HepG2 (cell line): ENCODE measurements at regions not wholly inside any gene's neighbourhood (a gene's known extent, or its start where the extent isn't known, plus 50 kb on each side); places are given as distances from the start of the nearest gene placed in this dataset.

ENCODE experiments used
- ATAC-seq: fragments of 200-7000 bp; cut with Tn5 transposase; 3 replicates; pipeline ENCODE4 v1.9.1; 2020; ENCODE audit warnings: mild to moderate bottlenecking, moderate library complexity
- BruUV-seq: library from RNA; stranded (reverse); fragments of 400-500 nt; replicated peaks from 2 replicates; lab custom pipeline; 2021; lab: Mats Ljungman, UMichigan
- CTCF ChIA-PET: fragments of 300-600 bp; formaldehyde crosslinking; extraction: SDS; loops from one replicate; lab custom pipeline; 2021; ENCODE audit warnings: low total read pairs, inconsistent platforms, low intra/inter-chr PET ratio; lab: Yijun Ruan, JAX
- POLR2A ChIA-PET: fragments of 350-600 bp; sonication (Branson Sonifier 250); formaldehyde crosslinking; loops from one replicate; lab custom pipeline; 2020; ENCODE audit warnings: antibody characterized with exemption, inconsistent platforms; lab: Yijun Ruan, JAX
- DNase-seq: peaks from one replicate; pipeline ENCODE4 v3.0.0-alpha.2; 2015; ENCODE audit warnings: low spot score
- FAIRE-seq: peaks from 3 replicates; lab custom pipeline; 2011; peaks lifted over from hg19 to GRCh38; lab: Jason Lieb, UNC
- H2AFZ ChIP-seq: one replicate; pipeline ENCODE4 v1.6.1; 2011; ENCODE audit warnings: low read length, inconsistent platforms
- H3K27ac ChIP-seq: fragments of 300-600 bp; 3 replicates; pipeline ENCODE4 v1.8.0; 2011; ENCODE audit warnings: mixed run types, mild to moderate bottlenecking, mixed read lengths, low read length, inconsistent platforms; ENCODE audit not compliant: insufficient read depth; ENCODE audit errors: extremely low read length
- H3K27me3 ChIP-seq, 2 experiments: fragments of 200-600 bp in 1 of 2; 2 replicates in 1 of 2; 3 replicates in 1 of 2; pipeline versions ENCODE4 v1.6.0 to v1.8.0; 2011; ENCODE audit warnings: low read length in 2 of 2, mild to moderate bottlenecking in 2 of 2, moderate library complexity in 2 of 2, inconsistent platforms in 1 of 2; ENCODE audit not compliant: insufficient read depth in 2 of 2, control insufficient read depth in 1 of 2
- H3K36me3 ChIP-seq, 2 experiments: fragments of 200-600 bp in 1 of 2; replicated peaks in 1 of 2; 2 replicates in 1 of 2; 3 replicates in 1 of 2; pipeline versions ENCODE4 v1.5.1 to v1.8.0; 2011; ENCODE audit warnings: low read length in 2 of 2, inconsistent platforms in 1 of 2; ENCODE audit not compliant: insufficient read depth in 2 of 2, control insufficient read depth in 1 of 2
- H3K4me1 ChIP-seq: 2 replicates; pipeline ENCODE4 v1.5.1; 2012; ENCODE audit warnings: low read length, inconsistent platforms; ENCODE audit not compliant: insufficient read depth
- H3K4me2 ChIP-seq: 2 replicates; pipeline ENCODE4 v1.6.0; 2011; ENCODE audit warnings: low read depth, low read length, inconsistent platforms
- H3K4me3 ChIP-seq, 3 experiments: fragments of 200-600 bp in 1 of 3; sonication (generic), shearing (Covaris generic) in 1 of 3; replicated peaks in 1 of 3; 2 replicates each; pipeline ENCODE4 v1.5.1; 2011 to 2016; ENCODE audit warnings: low read length in 3 of 3, inconsistent platforms in 2 of 3, low read depth in 2 of 3, mild to moderate bottlenecking in 2 of 3, control low read depth in 1 of 3, mixed read lengths in 1 of 3; ENCODE audit not compliant: insufficient read depth in 1 of 3
- H3K79me2 ChIP-seq: one replicate; pipeline ENCODE4 v1.6.1; 2011; ENCODE audit warnings: low read length, inconsistent platforms; ENCODE audit not compliant: insufficient read depth
- H3K9ac ChIP-seq: 2 replicates; pipeline ENCODE4 v1.6.0; 2011; ENCODE audit warnings: mild to moderate bottlenecking, low read depth, low read length, inconsistent platforms; ENCODE audit not compliant: insufficient read depth
- H3K9me3 ChIP-seq: 2 replicates; pipeline ENCODE4 v1.5.1; 2012; ENCODE audit warnings: mild to moderate bottlenecking, low read length
- H4K20me1 ChIP-seq: 2 replicates; pipeline ENCODE4 v1.6.0; 2011; ENCODE audit warnings: inconsistent platforms, mild to moderate bottlenecking, low read length, moderate library complexity; ENCODE audit not compliant: insufficient read depth
- ARNT ChIP-seq: fragments of 450-650 bp; IDR thresholded peaks from 2 replicates; pipeline ENCODE4 v1.6.1; 2017
- GATAD1 ChIP-seq: IDR thresholded peaks from 2 replicates; pipeline ENCODE4 v1.6.1; 2016; ENCODE audit warnings: missing genetic modification reagents, missing compliant biosample characterization
- HOXD1 ChIP-seq: sonication (generic); formaldehyde crosslinking; IDR thresholded peaks from 2 replicates; pipeline ENCODE4 v1.5.0; 2020; ENCODE audit warnings: missing genetic modification reagents
- MIER3 ChIP-seq: IDR thresholded peaks from 2 replicates; pipeline ENCODE4 v1.6.1; 2016; ENCODE audit warnings: missing compliant biosample characterization, borderline replicate concordance
- SATB2 ChIP-seq: sonication (generic); formaldehyde crosslinking; IDR thresholded peaks from 2 replicates; pipeline ENCODE4 v1.5.0; 2020; ENCODE audit warnings: missing genetic modification reagents
- SCMH1 ChIP-seq: sonication (generic); formaldehyde crosslinking; IDR thresholded peaks from 2 replicates; pipeline ENCODE4 v1.9.0; 2021; ENCODE audit warnings: missing genetic modification reagents, mild to moderate bottlenecking, borderline replicate concordance
- SP5 ChIP-seq: IDR thresholded peaks from 2 replicates; pipeline ENCODE4 v1.6.1; 2016; ENCODE audit warnings: low read depth, borderline replicate concordance
- WIZ ChIP-seq: sonication (generic); formaldehyde crosslinking; IDR thresholded peaks from 2 replicates; pipeline ENCODE4 v1.5.1; 2020; ENCODE audit warnings: mild to moderate bottlenecking, missing genetic modification reagents
- ZFP82 ChIP-seq: sonication (generic); formaldehyde crosslinking; IDR thresholded peaks from 2 replicates; pipeline ENCODE4 v1.5.1; 2020; ENCODE audit warnings: mild to moderate bottlenecking, missing genetic modification reagents, borderline replicate concordance
- ZFP90 ChIP-seq: sonication (generic); formaldehyde crosslinking; IDR thresholded peaks from 2 replicates; pipeline ENCODE4 v1.8.0; 2022; ENCODE audit warnings: missing genetic modification reagents, mild to moderate bottlenecking, inconsistent platforms, borderline replicate concordance
- ZNF251 ChIP-seq: sonication (generic); formaldehyde crosslinking; IDR thresholded peaks from 2 replicates; pipeline ENCODE4 v1.9.0; 2021; ENCODE audit warnings: mild to moderate bottlenecking, missing genetic modification reagents
- ZNF282 ChIP-seq: fragments of 450-650 bp; IDR thresholded peaks from 2 replicates; pipeline ENCODE4 v1.6.1; 2018; ENCODE audit not compliant: partially characterized antibody
- ZNF512B ChIP-seq: sonication (generic); formaldehyde crosslinking; IDR thresholded peaks from 2 replicates; pipeline ENCODE4 v1.5.1; 2020; ENCODE audit warnings: missing genetic modification reagents, mild to moderate bottlenecking, borderline replicate concordance
- ZNF552 ChIP-seq: sonication (generic); formaldehyde crosslinking; IDR thresholded peaks from 2 replicates; pipeline ENCODE4 v1.9.0; 2022; ENCODE audit warnings: missing genetic modification reagents, mild to moderate bottlenecking, borderline replicate concordance
- ZNF580 ChIP-seq: IDR thresholded peaks from 2 replicates; pipeline ENCODE4 v1.6.1; 2016; ENCODE audit warnings: low read depth, borderline replicate concordance
- ZSCAN21 ChIP-seq: sonication (generic); formaldehyde crosslinking; IDR thresholded peaks from 2 replicates; pipeline ENCODE4 v1.8.0; 2022; ENCODE audit warnings: mild to moderate bottlenecking, missing genetic modification reagents, moderate library complexity, borderline replicate concordance
- WGBS: methylation state at CpG from one replicate; pipeline ENCODE4 v1.1.6; 2017; ENCODE audit warnings: low lambda C conversion rate; 5-methylcytosine and 5-hydroxymethylcytosine counted together
- in situ Hi-C: cut with HindIII; loops from 2 replicates; pipeline ENCODE4 v1.10.0; 2017; ENCODE audit warnings: low pct_unique_long_range_greater_than_20kb; ENCODE audit not compliant: extremely low pct_ligation_motif_present
- intact Hi-C: fragments of 100-400 bp; cut with micrococcal nuclease; formaldehyde crosslinking; loops from one replicate; pipeline ENCODE4 v1.10.0; 2022; ENCODE audit not compliant: unreplicated experiment

- Histone ChIP-seq H3K4me3 (no peak overlapping the region), H3K4me1 (no peaks in the 10 kb centered on the region), H3K9me3 (no peaks in the 10 kb centered on the region), H3K9ac (no peak overlapping the region), H3K36me3 (no peaks in the 10 kb centered on the region)
- ChIA-PET CTCF (no interaction called here), POLR2A (no interaction called here)
- WGBS = 5% methylated on average over 2 of the region's 2 CpGs
- in situ Hi-C loops = no loop called here
- FAIRE-seq = no peak
- TF ChIP-seq HOXD1 (CRISPR knock-in tag) (no peak), SATB2 (CRISPR knock-in tag) (no peak), MIER3 (CRISPR knock-in tag) (no peak), ZNF512B (no peak)
- TF ChIP-seq, all 625 proteins: peak for 0
- H3K79me2 ChIP-seq = no peaks in the 10 kb centered on the region
- intact Hi-C loops = no loop called here
- H3K27me3 ChIP-seq = no peaks in the 10 kb centered on the region
- no TSS peak for BruUV-seq
- H2AFZ ChIP-seq = no peak overlapping the region
- no peak for ATAC-seq
- no peak for DNase-seq
- H3K27ac ChIP-seq = no peak overlapping the region
- H4K20me1 ChIP-seq = no peaks in the 10 kb centered on the region
- no peak overlapping the region for H3K4me2 ChIP-seq
These were observed 107.9 kb upstream of the SATB1 start for GRCh38 chr3:18533039-18533438.

- Histone ChIP-seq H3K9ac (no peak overlapping the region), H2AFZ (no peak overlapping the region), H3K36me3 (no peaks in the 10 kb centered on the region), H3K4me2 (no peak overlapping the region), H3K27me3 (no peaks in the 10 kb centered on the region), H4K20me1 (no peaks in the 10 kb centered on the region), H3K4me1 (no peaks in the 10 kb centered on the region)
- WGBS = 14% methylated on average over 1 of the region's 1 CpG
- CTCF ChIA-PET = no interaction called here
- POLR2A ChIA-PET = no interaction called here
- no TSS peak for BruUV-seq
- intact Hi-C loops = no loop called here
- TF ChIP-seq ZNF282 = no peak
- TF ChIP-seq ZSCAN21 (CRISPR knock-in tag) = no peak
- no peak for TF ChIP-seq ZNF580 (CRISPR knock-in tag)
- no peak for TF ChIP-seq SCMH1 (CRISPR knock-in tag)
- TF ChIP-seq GATAD1 (CRISPR knock-in tag) = no peak
- no peak for TF ChIP-seq WIZ (CRISPR knock-in tag)
- TF ChIP-seq ZFP90 = no peak
- TF ChIP-seq ZFP82 (CRISPR knock-in tag) = no peak
- no peak for TF ChIP-seq ZNF552 (CRISPR knock-in tag)
- no peak for TF ChIP-seq SP5 (CRISPR knock-in tag)
- TF ChIP-seq ARNT = no peak
- TF ChIP-seq ZNF251 (CRISPR knock-in tag) = no peak
- TF ChIP-seq, all 625 proteins: peak for 0
- no peak overlapping the region for H3K4me3 ChIP-seq
- FAIRE-seq = no peak
- in situ Hi-C loops = no loop called here
- no peaks in the 10 kb centered on the region for H3K79me2 ChIP-seq
- no peak for DNase-seq
- no peak overlapping the region for H3K27ac ChIP-seq
- no peak for ATAC-seq
- H3K9me3 ChIP-seq = no peaks in the 10 kb centered on the region
These were observed 106.5 kb upstream of the SATB1 start for GRCh38 chr3:18531662-18532061.
